Stimulated activated naive B cell treated with anti-CD40 and anti-IgM and Interleukin-4, amounts not matched to agents 10 μg/mL and 1 μg/mL and 100 μg/mL, for 72 hours (primary cell): ENCODE measurements at regions not wholly inside any gene's neighbourhood (a gene's known extent, or its start where the extent isn't known, plus 50 kb on each side); places are given as distances from the start of the nearest gene placed in this dataset.
"Not testable (repeated sequence)": the region's sequence is repeated elsewhere in the genome, so short reads cannot be mapped to it uniquely, and the experiment has no call there.

ENCODE experiments used
- ATAC-seq, 2 donors: fragments of 150-1000 bp; cut with Tn5 transposase; replicated peaks; 2 replicates each; pipeline ENCODE4 v1.10.0; 2021; ENCODE audit warnings: moderate library complexity in 1 of 2
- DNase-seq: peaks from one replicate; pipeline ENCODE4 v3.0.0; 2021
- H3K27ac Mint-ChIP-seq: one replicate; pipeline ENCODE4 v1.8.0; 2022; ENCODE audit warnings: mild to moderate bottlenecking, mixed read lengths
- H3K27me3 Mint-ChIP-seq, 2 donors: one replicate each; pipeline ENCODE4 v1.8.0; 2022; ENCODE audit warnings: mixed read lengths in 2 of 2
- H3K36me3 Mint-ChIP-seq, 2 donors: one replicate each; pipeline ENCODE4 v1.8.0; 2022; ENCODE audit warnings: mixed read lengths in 2 of 2, mild to moderate bottlenecking in 1 of 2
- H3K4me1 Mint-ChIP-seq, 2 donors: one replicate each; pipeline ENCODE4 v1.8.0; 2022; ENCODE audit warnings: mixed read lengths in 2 of 2, mild to moderate bottlenecking in 1 of 2
- H3K4me3 Mint-ChIP-seq, 2 donors: one replicate each; pipeline ENCODE4 v1.8.0; 2022; ENCODE audit warnings: mild to moderate bottlenecking in 2 of 2, mixed read lengths in 2 of 2, moderate library complexity in 1 of 2
- H3K9me3 Mint-ChIP-seq, 2 donors: one replicate each; pipeline ENCODE4 v1.8.0; 2022; ENCODE audit warnings: mixed read lengths in 2 of 2, mild to moderate bottlenecking in 1 of 2

DNA sequence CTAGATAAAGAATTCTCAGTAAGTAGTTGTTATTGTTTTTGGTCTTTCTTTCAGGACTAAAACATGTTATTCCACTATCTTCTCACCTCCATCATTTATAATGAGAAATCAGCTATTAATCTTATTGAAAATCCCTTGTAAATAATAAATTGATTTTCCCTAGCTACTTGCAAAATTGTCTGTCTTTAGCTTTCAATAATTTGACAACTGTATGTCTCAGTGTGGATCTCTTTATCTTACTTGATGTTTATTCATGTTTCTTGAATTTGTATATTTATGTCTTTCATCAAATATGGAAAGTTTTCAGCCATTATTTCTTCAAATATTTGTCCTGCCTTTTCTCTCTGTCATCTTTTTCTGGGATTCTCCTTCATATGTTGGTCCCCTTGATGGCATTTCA, 117.1 kb upstream of the ANTXRL start:
- Mint-ChIP-seq H3K4me3 (no peak overlapping the region), H3K36me3 (no peaks in the 10 kb centered on the region), H3K27me3 (no peaks in the 10 kb centered on the region), H3K9me3 (peaks cover 3 to 6% of the 10 kb centered on the region in 2 donors), H3K4me1 (no peaks in the 10 kb centered on the region), H3K27ac (no peak overlapping the region)
- no peak for ATAC-seq
- DNase-seq = no peak

DNA sequence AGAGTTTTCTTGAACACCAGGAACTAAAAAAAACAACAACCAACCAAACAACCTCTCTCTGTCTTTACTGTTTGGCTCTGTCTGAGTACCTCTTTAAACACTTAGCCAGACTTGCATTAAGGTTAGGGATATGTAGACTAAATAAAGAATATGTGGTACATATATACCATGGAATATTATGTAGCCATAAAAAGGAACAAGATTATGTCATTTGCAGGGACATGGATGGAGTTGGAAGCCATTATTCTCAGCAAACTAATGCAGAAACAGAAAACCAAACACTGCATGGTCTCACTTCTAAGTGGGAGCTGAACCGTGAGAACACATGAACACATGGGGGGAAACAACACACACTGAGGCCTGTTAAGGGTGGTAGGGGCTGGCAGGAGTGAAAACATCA, 116.0 kb upstream of the ANTXRL start:
- H3K27ac Mint-ChIP-seq = no peak overlapping the region
- H3K9me3 Mint-ChIP-seq = peaks cover 3 to 6% of the 10 kb centered on the region in 2 donors
- no peaks in the 10 kb centered on the region for H3K4me1 Mint-ChIP-seq
- no peak for ATAC-seq
- DNase-seq = no peak
- no peak overlapping the region for H3K4me3 Mint-ChIP-seq
- no peaks in the 10 kb centered on the region for H3K36me3 Mint-ChIP-seq
- H3K27me3 Mint-ChIP-seq = no peaks in the 10 kb centered on the region

DNA sequence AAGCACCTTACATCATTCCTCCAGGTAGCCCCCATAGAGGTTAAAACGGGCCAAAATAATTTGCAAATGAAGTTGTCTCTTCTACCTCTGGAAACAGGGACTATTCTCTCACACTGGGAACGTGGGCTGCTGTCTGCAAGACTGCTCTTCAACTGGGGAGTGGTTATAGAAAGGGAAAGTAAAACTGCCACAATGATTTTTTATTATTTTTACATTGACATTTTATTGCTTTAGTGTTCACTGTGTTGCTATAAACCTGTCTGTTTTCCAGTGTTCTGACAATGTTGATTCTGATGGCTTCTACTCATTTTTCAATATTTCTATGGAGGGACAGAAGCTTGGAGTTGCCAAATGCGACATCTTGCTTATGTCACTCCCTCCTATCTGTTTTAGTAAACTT, 115.1 kb upstream of the ANTXRL start:
- peaks cover 3 to 6% of the 10 kb centered on the region in 2 donors for H3K9me3 Mint-ChIP-seq
- H3K4me3 Mint-ChIP-seq = no peak overlapping the region
- ATAC-seq = no peak
- DNase-seq = no peak
- H3K4me1 Mint-ChIP-seq = no peaks in the 10 kb centered on the region
- no peak overlapping the region for H3K27ac Mint-ChIP-seq
- H3K27me3 Mint-ChIP-seq = no peaks in the 10 kb centered on the region
- H3K36me3 Mint-ChIP-seq = no peaks in the 10 kb centered on the region

- H3K4me3 Mint-ChIP-seq = no peak overlapping the region
- H3K27me3 Mint-ChIP-seq = no peaks in the 10 kb centered on the region
- no peaks in the 10 kb centered on the region for H3K36me3 Mint-ChIP-seq
- DNase-seq (no peak), ATAC-seq (no peak)
- H3K4me1 Mint-ChIP-seq = no peaks in the 10 kb centered on the region
- peaks cover 3 to 6% of the 10 kb centered on the region in 2 donors for H3K9me3 Mint-ChIP-seq
- no peak overlapping the region for H3K27ac Mint-ChIP-seq
Measured at GRCh38 chr10:46175296-46175695, 111.5 kb upstream of the ANTXRL start.

DNA sequence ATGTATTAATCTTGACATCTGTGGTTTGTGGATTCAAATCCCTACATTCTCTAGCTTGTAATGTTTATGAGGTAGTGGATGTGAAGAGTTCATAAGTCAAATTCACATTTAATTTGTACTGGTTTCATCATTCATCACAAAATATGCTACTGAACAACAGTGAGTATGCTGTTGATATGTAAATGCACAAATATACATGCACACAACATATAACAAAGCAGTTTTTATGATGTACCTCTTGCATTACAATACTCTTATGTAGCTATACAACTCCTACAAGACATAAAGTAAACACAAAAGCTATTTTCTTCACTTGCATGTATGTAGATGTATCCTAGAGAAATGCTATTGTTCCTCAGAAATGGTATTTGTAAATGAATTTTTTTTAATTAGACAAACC, 111.0 kb upstream of the ANTXRL start:
- ATAC-seq = no peak
- Mint-ChIP-seq H3K4me3 (no peak overlapping the region), H3K36me3 (no peaks in the 10 kb centered on the region), H3K4me1 (no peaks in the 10 kb centered on the region), H3K9me3 (peaks cover under 1 to 2% of the 10 kb centered on the region in 2 donors), H3K27me3 (no peaks in the 10 kb centered on the region), H3K27ac (no peak overlapping the region)
- DNase-seq = no peak

- not testable (repeated sequence) for H3K27me3 Mint-ChIP-seq, DNase-seq, H3K27ac Mint-ChIP-seq, H3K4me1 Mint-ChIP-seq, H3K9me3 Mint-ChIP-seq, H3K36me3 Mint-ChIP-seq, ATAC-seq, H3K4me3 Mint-ChIP-seq
Measured at GRCh38 chr10:46187431-46187830, 99.4 kb upstream of the ANTXRL start.

GRCh38 chr10:46197050-46197449, 89.7 kb upstream of the ANTXRL start:
- DNase-seq (no peak), ATAC-seq (no peak)
- Mint-ChIP-seq H3K27ac (no peak overlapping the region), H3K4me3 (no peak overlapping the region), H3K9me3 (no peaks in the 10 kb centered on the region), H3K36me3 (peaks cover 0 to 3% of the 10 kb centered on the region in 2 donors), H3K4me1 (no peaks in the 10 kb centered on the region), H3K27me3 (no peaks in the 10 kb centered on the region)

GRCh38 chr10:46198516-46198915, 88.3 kb upstream of the ANTXRL start:
- no peaks in the 10 kb centered on the region for H3K4me1 Mint-ChIP-seq
- H3K27ac Mint-ChIP-seq = no peak overlapping the region
- ATAC-seq = no peak
- no peaks in the 10 kb centered on the region for H3K9me3 Mint-ChIP-seq
- DNase-seq = no peak
- no peak overlapping the region for H3K4me3 Mint-ChIP-seq
- no peaks in the 10 kb centered on the region for H3K27me3 Mint-ChIP-seq
- peaks cover 0 to 3% of the 10 kb centered on the region in 2 donors for H3K36me3 Mint-ChIP-seq

DNA sequence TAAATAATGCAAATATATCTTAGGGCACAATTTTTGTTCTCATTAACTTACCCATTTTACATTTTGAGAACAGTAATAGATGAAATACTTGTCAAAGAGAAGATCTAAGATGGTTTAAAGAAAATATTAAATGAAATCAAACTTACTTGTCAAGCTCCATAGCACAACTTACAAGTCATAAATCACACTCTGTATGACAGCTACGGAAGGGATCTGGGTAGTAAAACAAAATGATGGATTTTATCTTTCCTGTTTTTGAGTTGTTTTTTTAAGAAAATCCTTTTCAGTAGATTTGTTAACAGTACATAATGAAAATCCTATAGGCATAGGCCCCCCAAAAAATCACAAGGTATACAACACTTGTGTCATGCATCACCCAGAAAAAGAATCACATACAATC, 84.4 kb upstream of the ANTXRL start:
- not testable (repeated sequence) for H3K27ac Mint-ChIP-seq, H3K36me3 Mint-ChIP-seq, H3K4me3 Mint-ChIP-seq

GRCh38 chr10:46204482-46205102, 82.2 kb upstream of the ANTXRL start:
- H3K4me3 Mint-ChIP-seq, H3K9me3 Mint-ChIP-seq, H3K27ac Mint-ChIP-seq, DNase-seq, H3K27me3 Mint-ChIP-seq, ATAC-seq, H3K36me3 Mint-ChIP-seq, H3K4me1 Mint-ChIP-seq: not testable (repeated sequence)

More for the DNA sequence above, 84.4 kb upstream of the ANTXRL start:
- DNase-seq, H3K27me3 Mint-ChIP-seq, H3K9me3 Mint-ChIP-seq, H3K4me1 Mint-ChIP-seq, ATAC-seq: not testable (repeated sequence)

- not testable (repeated sequence) for ATAC-seq, H3K9me3 Mint-ChIP-seq, H3K4me1 Mint-ChIP-seq, H3K4me3 Mint-ChIP-seq, H3K36me3 Mint-ChIP-seq, H3K27ac Mint-ChIP-seq, DNase-seq, H3K27me3 Mint-ChIP-seq
Measured at GRCh38 chr10:46210427-46210826, 76.4 kb upstream of the ANTXRL start.

GRCh38 chr10:46215426-46215825, 71.4 kb upstream of the ANTXRL start:
- H3K4me1 Mint-ChIP-seq = peaks cover 0 to 10% of the 10 kb centered on the region in 2 donors
- no peaks in the 10 kb centered on the region for H3K9me3 Mint-ChIP-seq
- H3K4me3 Mint-ChIP-seq = no peak overlapping the region
- DNase-seq = no peak
- no peak overlapping the region for H3K27ac Mint-ChIP-seq
- ATAC-seq = no peak
- H3K27me3 Mint-ChIP-seq = no peaks in the 10 kb centered on the region
- peaks cover 4% of the 10 kb centered on the region in 2 donors for H3K36me3 Mint-ChIP-seq

DNA sequence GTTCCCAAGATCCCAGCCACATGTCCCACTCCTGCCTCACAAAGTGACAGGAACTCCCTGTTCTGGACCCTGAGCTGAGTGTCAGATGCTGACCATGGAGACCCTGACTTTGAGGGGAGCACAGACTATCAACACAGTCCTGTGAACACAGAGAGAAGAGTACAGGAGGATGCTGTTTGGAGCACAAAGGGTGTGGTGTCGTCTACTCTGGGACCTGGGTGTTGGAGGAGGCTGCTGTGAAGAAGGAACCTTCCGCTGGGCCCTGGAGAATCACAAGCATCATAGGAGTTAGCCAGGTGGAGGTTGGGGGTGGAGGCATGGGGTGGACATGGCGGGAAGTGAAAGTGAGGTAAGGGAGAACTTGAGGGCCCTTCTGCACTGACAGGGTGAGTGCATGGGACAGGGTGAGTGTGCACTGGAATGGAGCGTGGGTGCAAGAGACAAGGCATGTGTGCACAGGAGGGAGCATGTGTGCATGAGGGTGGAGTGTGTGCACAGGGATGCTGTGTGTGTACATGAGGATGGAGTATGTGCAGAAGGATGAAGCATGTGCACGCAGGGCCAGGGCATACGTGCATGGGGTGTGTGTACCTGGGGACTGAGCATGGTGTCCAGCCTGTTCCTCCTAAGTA, 70.7 kb upstream of the ANTXRL start:
- ATAC-seq = no peak
- no peak overlapping the region for H3K27ac Mint-ChIP-seq
- H3K27me3 Mint-ChIP-seq = no peaks in the 10 kb centered on the region
- H3K9me3 Mint-ChIP-seq = no peaks in the 10 kb centered on the region
- peaks cover 4% of the 10 kb centered on the region in 2 donors for H3K36me3 Mint-ChIP-seq
- peaks cover 0 to 10% of the 10 kb centered on the region in 2 donors for H3K4me1 Mint-ChIP-seq
- H3K4me3 Mint-ChIP-seq = no peak overlapping the region
- no peak for DNase-seq

DNA sequence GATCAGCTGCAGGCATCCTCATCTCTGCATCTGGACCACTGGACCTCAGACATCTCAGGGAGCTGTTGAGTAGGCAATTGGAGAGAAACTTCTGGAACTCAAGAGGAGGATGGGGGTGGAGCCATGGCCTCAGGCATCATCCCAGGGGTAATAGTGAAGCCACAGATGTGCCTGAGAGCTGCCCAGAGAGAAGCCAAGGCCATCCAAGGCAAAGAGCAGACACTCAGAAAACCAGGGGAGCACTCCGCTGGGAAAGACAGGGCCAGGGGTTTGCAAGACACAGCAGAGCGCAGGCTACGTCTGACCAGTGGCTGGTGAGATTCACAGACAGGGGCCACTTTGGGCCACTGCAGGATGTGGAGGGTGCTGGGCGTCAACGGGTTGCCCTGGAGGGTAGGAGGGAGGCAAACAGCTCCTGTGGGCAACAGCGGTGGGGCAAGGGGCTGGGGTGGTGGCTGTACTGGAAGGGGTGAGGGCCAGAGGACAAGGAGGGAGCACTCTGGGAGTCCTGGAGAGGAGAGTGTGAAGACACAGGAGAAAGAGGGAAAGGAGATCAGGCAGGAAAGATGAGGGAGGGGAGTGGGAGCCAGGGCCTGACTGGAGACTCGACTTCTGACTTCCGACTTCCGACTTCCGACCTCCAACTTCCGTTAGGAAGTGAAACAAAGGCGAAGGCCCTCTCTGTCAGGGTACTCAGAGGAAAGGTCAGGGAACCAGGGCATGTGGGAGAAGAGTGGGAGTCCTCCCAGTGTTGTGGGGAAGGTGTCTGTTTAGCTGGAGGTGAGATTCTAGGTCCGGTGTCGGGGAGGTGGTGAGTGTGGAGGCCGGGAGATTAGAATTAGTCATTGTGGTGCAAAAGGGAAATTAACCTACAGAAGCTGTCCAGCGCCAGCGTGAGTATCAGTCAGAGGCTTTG, 69.7 kb upstream of the ANTXRL start:
- no peak for DNase-seq
- Mint-ChIP-seq H3K4me3 (no peak overlapping the region), H3K27ac (no peak overlapping the region), H3K9me3 (no peaks in the 10 kb centered on the region), H3K4me1 (peaks cover 0 to 10% of the 10 kb centered on the region in 2 donors), H3K36me3 (peaks cover 4% of the 10 kb centered on the region in 2 donors), H3K27me3 (no peaks in the 10 kb centered on the region)
- ATAC-seq = no peak
